ENCODE measurements at regions not wholly inside any gene's neighbourhood (a gene's known extent, or its start where the extent isn't known, plus 50 kb on each side); places are given as distances from the start of the nearest gene placed in this dataset.
A peak's percentile ranks its signal among the peaks of the same experiment; 100 is the strongest.

DNA sequence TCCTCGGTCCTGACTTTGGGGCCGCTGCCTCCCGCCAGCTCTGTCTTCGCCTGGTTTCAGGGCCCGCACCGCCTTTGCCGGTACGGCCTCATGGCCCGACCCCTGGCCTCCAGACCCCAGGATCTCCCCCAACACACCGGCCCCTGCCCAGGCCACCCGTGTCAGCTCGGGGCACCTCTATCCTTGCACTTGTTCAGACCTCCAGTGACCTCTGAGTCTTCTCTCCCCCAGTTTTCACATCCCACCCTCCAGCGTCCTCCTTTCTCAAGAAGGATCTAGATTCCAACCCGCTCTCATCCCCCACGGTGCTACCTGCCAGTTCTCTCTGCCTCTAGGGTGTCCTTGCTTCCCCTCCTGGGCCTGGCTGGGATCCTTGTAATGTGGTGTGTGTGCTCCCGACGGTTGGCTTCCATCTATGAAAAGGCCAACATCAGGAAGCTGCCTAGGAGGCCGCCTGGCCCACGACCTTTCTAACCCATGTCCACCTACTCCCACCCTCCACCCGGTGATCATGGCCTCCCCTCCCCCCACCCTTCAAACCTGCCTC lies 61.1 kb downstream of the SPATA31C2 start:
- DNase-seq, result no peak

DNA sequence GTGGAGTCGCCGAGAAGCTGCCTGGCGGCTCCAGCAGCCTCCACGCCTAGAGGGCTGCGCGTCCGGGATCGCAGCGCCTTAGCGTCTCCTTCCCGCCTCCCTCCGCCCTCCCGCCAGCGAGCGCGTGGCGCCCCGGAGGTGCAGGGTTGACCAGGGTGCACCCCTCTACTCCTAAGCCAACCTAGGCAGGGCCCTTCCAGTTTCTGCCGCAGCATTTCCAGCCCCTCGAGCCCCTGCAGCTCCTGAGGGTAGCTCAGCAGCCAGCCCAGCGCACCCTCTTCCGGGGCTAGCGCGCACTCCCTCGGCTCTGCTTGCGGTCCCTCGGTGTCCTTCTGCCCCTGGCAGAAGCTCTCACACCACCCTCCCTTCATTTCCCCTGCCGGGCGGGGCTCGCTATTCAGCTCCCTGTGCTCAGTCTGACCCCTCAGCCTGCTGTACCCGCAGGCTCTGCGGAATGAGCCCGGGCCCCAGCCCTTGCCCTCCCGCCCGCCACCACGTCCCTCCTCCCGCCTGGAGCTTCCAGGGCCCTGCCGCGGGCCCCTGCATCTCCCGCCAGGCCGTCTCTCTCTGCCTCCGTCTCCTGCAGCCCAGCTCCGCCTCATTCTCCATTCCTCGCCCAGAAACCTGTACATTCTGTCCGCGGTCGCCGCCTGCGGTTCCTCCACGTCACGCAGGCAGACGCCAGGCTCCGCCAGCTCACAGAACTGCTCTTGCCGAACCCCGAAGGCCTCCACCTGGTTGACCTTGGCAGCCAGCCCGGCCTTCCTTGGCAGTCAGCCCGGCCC lies 61.8 kb downstream of the SPATA31C2 start:
- peak in 1 of 6 experiments; percentile 20 for DNase-seq

DNA sequence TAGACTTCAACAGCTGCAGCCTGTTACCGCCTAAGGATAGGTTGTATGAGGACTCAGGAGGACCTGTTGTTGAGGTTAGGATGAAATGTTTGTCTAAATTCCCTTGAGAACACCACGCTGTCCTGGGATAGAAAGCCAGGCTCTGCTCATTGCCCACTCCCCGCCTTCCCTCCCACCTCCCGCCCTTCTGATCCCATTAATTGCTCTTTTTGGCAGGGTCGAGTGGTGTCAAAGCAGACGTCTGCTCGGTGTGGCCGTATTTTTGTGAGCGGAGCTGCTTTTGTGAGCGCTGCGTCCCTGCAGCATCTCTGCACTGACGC lies 62.3 kb downstream of the SPATA31C2 start:
- DNase-seq, result no peak

DNA sequence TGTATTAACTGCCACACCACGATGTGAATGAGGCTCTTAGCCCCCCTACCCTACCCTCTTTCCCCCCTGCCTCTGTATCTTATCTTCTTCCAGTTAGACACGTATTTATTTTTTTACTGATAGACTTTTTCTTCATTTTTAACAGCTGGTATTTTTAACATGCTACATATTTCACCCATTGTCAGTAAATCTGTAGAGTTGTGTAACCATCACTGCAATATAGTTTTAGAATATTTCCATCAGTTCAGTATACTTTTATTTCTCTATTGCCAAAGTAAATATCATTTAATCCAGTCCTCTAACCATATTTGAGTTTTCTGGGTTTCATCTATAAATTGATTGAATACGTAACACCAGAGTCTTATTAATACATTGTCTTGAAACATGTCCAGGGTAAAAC lies 62.8 kb downstream of the SPATA31C2 start:
- no peak for DNase-seq

DNA sequence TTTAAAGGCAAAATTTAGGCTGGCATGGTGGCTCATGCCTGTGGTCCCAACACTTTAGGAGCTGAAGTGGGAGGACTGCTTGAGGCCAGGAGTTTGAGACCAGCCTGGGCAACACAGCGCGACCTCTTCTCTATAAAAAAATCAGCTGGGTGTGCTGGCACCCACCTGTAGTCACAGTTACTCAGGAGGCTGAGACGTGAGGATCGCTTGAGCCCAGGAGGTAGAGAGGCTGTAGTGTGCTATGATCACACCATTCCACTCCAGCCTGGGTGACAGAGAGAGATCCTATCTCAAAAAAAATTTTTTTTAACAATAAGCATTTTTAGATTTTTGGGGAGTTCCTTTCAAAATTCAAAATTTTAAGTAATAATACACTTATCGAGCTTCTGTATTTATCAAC lies 63.3 kb downstream of the SPATA31C2 start:
- DNase-seq, result no peak

DNA sequence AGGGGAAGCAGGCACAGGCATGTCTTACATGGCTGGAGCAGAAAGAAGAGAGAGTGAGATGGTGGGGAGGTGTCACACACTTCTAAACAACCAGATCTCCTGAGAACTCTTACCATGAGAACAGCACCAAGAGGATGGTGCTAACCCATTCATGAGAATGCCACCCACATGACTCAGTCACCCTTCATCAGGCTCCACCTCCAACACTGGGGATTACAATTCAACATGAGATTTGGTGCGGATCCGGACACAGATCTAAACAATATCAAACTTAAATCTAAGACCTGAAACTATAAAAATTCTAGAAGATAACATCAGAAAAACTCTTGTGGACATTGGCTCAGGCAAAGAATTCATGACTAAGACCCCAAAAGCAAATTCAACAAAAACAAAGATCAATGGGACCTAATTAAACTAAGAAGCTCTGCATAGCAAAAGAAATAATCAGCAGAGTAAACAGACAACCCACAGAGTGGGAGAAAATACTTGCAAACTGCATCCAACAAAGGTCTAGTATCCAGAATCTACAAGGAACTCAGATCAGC lies 65.4 kb downstream of the SPATA31C2 start:
- no peak for DNase-seq

DNA sequence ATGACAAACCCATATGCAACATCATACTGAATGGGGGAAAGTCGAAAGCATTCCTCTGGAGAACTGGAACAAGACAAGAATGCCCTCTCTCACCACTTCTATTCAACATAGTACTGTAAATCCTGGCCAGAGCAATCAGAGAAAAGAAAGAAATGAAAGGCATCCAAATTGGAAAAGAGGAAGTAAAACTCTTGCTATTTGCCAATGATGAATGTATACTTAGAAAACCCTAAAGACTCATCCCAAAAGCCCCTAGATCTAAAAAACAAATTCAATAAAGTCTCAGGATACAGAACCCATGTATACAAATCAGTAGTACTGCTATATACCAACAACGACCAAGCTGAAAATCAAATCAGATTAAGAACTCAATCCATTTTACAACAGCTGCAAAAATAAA lies 66.9 kb downstream of the SPATA31C2 start:
- DNase-seq, result no peak

DNA sequence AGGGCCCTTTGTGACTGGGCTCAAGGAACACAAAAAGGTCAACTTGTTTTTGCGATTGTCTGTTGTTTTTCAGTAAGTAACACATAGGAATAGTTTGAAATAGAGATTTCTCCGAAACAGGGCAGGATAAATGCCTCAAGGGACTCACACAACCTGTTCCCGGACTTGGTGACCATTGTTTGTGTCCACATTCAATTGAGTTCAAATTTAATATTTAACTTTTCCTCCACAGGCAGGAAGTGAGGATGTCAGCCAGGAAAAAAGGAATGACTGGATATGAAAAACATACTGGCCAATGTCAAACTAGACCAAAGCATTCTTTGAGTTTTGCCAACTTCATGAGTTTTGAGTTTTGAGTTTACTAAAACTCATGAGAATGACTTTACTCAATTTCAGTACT lies 72.7 kb downstream of the SPATA31C2 start:
- no peak for DNase-seq

DNA sequence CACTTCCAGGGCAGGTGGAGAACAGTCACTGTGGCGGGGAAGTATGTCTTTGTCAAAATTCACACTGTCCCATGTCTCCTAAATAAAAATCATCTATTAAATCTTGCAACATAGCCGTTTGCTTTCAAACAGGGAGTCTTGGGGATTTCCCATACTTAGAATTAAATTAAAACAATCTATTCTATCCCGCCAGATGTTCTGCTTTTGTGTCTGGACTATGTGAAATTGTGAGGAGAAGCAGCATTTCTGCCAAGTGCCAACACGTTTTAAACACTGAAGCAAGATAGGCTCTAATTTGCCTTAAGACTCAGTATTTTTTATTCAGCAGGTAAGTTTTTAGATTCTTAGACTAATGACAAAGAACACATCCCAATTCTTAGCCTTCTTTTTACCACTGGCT lies 73.7 kb downstream of the SPATA31C2 start:
- no peak for DNase-seq

DNA sequence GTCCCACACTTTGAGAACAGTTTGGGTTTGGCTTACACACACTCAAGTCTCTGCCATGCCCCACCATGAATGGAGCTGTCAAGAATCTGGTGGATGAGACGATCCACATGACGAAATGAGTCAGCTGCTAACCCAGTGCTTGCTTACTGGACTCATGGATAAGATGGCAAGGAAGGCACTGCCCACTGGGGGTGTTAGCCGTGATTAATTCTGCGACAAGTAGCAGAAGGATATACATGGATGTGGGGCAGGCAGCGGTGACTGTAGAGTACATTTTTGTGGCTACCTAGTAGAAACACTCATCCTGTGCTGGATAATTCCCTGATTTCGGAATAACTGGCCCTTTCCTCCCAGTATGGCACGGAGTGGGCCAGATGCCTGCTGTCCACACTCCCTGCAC lies 77.5 kb downstream of the SPATA31C2 start:
- DNase-seq, result no peak

DNA sequence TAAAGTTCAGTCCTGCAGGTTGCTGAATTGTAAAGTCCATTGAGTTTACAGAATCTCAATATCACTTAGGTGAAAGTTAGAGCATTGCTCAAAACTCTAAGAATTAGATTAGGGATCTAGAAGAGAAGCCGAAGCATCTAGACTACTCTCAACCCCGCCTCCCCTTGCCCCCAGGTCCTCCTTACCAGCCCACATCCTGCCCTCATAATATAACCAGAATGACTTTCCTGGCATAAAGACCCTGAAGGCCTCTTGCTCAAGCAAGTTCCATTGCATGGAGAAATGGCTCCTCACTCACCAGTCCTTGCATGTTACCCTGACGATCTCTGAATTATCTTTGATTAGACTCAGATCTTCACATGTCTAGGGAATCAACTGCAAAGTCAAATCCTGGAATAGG lies 78.8 kb downstream of the SPATA31C2 start:
- DNase-seq, result no peak

DNA sequence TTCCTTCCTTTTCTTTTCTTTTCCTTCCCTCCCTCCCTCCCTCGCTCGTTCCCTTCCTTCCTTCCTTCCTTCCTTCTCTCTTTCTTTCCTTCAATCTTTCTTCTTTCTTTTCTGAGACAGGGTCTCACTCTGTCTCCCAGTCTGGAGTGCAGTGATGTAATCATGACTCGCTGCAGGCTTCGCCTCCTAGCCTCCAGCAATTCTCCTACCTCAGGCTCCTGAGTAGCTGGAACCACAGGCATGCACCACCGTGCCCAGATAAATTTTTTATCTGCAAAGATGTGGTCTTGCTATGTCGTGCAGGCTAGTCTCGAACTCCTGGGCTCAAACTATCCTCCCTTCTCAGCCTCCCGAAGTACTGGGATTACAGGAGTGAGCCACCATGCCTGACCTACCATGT lies 81.4 kb downstream of the SPATA31C2 start:
- DNase-seq, result no peak

DNA sequence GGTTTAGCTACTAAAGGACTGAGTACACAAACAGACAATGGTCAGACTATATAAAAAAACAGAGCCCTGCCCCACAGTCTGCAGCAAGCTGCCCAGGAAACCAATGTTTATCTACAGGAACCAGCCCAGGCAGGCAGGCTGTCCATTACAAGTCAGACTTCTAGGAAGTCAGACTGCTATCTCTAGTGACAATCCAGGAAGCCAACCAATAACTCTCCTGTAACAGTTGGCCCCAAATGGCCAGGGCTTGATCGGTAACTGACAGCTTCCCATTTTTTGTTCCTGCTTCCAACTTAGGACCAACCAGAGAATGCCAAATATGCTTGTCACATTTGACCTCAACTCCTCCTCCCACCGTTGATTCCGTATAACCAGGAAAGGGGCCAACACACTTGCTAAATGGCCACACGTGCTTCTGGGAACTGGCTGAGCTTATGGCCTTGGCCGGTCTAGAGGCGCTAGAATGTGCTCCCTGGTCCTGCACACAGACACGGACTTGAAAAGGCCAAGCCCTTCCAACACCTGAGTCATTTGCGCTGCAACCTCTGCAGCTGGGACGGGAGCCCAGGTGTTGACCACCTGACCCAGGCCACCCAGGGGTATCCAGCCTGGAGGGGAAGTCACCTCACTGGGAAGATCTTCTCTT lies 79.6 kb upstream of the CDK20 start:
- DNase-seq, result no peak

DNA sequence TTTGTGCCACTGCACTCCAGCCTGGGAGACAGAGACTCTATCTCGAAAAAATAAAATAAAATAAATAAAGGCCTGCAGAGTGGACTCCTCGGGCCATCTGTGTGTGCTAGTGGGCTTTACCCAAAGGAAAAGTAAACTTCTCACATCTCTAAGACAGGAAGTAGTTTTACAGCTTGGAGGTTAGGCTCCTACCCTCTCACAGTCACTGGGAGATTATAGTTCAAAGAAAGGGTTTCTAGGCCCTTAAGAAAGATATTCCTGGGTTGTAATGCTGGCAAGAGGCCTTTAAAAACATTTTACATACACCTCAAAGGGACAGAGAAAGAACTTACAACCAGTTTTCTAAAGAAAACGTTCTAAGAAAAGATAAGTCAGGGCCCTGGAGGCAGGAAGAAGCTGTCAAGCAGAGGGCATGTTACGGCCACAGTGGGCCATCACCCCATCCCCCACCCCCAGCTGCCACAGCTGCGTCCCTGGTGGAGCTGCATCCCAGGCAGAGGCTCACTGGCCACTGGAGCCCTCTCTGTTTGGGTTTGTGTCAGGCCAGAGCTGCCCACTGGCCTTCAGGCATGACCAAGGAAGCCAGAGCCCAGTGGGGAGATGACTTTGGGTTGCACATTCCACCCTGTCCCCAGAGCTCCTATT lies 78.1 kb upstream of the CDK20 start:
- DNase-seq, result no peak

DNA sequence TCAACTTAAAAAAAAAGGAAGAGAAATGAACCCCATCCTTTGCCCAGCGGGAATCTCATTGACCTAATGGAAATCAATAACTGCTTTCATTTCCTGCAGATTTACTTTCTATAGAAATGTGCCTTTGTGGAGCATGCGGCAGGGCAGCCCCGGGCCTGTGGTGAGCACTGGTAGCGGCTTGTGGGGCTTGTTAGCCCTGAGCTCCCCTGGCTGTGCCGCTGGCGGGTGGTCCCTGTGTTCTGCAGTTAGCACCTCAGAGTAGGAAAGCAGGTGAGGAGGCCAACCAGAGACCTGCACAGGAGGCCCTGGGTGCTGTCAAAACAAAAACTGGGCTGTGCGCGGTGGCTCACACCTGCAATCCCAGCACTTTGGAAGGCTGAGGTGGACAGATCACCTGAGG lies 76.8 kb upstream of the CDK20 start:
- no peak for DNase-seq

DNA sequence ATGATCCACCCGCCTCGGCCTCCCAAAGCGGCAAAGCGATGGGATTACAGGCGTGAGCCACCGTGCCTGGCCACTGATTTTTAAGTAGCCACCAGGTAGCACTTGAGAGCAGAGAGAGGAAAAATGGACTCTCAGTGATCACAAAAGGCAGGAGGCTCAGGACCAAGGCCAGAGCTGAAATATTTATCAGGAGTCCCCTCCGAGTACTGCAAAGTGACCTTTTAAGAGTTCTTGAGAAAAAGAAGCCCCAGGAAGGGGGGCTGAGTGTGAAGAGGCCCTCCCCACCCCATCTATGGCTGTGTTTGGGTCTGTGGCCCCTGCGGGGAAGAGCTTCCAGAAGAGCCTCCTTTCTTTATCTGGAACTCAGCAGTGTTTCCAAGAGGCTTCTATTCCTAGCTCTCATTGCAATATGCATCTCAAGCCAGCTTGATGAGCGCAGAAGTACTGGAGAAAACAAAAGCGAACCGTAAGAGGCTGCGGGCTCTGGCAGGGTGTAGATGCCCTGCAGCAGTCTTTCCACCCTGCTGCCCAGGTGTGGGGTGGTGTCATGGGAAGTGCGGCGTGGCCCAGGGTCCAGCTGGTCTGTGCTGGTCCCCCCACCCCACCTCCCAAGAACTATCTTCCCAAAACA lies 75.5 kb upstream of the CDK20 start:
- DNase-seq, result no peak

DNA sequence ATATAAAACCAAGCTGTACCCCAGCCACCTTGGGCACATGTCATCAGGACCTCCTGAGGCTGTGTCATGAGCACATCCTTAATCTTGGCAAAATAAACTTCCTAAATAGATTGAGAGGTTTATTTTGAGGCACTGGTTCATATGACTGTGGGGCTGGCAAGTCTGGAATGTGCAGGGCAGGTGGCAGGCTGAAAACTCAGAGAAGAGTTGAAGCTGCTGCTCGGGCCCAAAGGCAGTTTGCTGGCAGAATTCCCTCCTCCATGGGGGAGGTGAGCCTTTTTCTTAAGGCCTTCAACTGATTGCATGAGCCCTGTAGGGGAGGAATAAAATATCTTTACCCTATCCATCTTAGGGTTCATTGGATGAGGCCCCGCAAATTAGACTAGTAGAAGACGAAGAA lies 72.2 kb upstream of the CDK20 start:
- DNase-seq, result no peak

DNA sequence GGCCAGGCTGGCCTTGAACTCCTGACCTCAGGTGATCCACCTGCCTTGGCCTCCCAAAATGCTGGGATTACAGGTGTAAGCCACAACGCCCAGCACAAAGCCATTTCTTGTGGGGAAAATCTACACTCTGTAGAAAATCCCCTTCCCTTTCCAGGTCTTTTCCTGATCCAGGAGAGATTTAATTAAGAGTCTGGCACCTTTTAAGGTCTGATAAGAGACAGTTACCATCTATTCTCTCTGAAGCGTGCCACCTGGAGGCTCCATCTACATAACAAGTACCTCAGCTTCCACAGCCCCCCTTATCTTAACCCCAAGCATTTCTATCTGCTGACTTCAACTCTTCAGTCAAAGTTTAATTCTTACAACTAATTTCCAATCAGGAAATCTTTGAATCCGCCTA lies 71.4 kb upstream of the CDK20 start:
- no peak for DNase-seq

DNA sequence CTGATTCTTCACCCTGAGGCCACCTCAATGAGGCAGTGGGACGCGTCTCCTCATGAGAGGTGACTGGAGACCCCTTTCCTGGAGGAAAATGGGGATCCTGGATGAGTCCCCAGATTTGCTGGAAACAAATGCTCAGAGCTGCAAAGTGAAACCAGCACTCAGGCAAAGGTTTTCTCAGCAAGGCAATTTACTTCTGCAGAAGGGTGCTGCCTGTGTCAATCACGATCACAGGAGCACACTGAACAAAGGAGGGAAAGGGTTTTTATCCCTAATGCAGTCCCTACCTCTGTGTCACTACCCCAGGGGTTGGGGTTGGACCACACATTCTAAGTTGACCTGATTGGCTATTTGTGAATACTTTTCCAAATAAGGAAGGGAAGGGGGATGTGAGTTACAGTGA lies 69.9 kb upstream of the CDK20 start:
- no peak for DNase-seq

DNA sequence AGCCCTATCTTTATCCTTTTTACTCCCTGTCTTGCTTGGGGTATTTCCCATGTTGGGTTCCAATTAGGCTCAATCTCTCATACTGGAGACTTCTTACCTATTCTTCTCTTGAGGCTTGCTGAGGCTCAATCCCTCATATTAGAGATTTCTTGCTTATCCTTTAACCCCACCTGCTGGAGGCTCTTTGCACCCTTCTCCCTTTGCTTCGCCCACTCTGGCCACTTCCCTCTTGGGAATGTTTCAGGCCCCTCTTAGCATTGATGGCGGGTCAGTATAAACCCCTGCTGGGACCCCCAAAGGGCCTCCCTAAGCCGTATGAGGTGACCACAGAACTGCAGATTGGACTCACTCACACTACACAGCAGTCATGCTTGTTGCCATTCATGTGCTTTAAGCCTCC lies 69.3 kb upstream of the CDK20 start:
- DNase-seq, result no peak

DNA sequence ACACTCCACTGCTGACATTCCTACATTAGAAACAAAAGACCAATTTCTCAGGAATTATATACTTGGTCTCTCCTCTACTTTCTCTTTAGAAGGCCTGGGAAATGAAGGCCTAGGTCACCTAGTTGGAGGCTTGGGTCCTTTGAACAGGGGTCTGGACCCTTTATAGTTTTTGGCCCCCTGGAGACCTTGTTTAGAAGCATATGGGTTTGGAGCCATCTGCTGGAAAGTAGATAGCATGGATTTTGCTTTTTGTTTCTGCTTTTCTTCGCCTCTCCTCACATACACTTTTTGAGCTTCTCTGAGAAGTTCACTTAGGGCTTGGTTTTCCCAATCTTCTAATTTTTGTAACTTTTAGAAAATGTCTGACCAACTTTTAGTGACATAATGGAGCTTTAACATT lies 67.1 kb upstream of the CDK20 start:
- DNase-seq, result no peak

DNA sequence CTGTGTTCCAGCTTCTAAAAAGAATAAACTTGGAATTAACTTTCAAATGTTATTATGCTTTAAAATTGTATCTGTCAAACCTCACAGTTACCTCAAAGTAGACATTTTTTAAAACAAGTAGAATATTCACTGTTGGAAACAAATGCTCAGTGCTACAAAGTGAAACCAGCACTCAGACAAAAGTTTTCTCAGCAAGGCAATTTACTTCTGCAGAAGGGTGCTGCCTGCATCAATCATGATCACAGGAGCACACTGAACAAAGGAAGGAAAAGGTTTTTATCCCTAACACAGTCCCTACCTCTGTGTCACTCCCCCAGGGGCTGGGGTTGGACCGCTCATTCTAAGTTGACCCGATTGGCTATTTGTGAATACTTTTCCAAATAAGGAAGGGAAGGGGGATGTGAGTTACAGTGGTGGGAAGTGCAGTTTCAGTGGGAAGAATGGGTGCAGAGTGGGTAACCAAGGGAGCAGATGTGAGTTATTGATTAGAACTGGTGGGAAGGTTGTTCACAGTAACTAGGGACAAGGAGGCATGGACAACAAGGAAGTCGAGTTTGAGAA lies 63.0 kb upstream of the CDK20 start:
- DNase-seq, result no peak

DNA sequence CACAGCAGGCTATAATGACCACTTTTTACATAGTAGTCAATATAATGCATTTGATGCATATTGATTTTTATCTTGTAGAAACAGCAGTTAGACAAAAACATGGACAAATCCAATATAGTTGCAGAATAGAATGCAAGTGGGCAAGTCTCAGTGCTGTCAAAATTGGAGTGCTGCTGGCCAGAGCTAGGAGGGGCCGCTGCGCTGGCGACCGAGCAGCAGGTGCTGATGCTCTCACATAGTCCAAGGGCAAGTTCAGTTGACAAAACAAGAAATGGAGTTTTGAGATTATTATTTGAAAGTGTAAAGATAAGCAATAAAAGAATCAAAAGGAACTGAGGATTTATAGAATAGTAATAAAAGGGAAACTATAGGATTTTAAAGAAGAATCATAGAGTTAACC lies 60.6 kb upstream of the CDK20 start:
- DNase-seq, result no peak
